IMR-90 (cell line): ENCODE measurements at regions not wholly inside any gene's neighbourhood (a gene's known extent, or its start where the extent isn't known, plus 50 kb on each side); places are given as distances from the start of the nearest gene placed in this dataset.

ENCODE experiments used
- BHLHE40 ChIP-seq: fragments of 150-350 bp; IDR thresholded peaks from 2 replicates; pipeline ENCODE4 v1.6.1; 2016; ENCODE audit warnings: mild to moderate bottlenecking, low read depth, low read length
- CEBPB ChIP-seq: IDR thresholded peaks from 2 replicates; pipeline ENCODE4 v1.6.1; 2012; ENCODE audit warnings: low read depth, low read length, improper control_type of control experiment
- CTCF ChIP-seq: conservative IDR thresholded peaks from 2 replicates; pipeline ENCODE4 v1.5.1; 2012; ENCODE audit warnings: mild to moderate bottlenecking, low read depth, low read length, improper control_type of control experiment
- ELK1 ChIP-seq: fragments of 150-350 bp; IDR thresholded peaks from 2 replicates; pipeline ENCODE4 v1.6.1; 2016; ENCODE audit warnings: low read depth, mild to moderate bottlenecking, low read length, moderate library complexity, borderline replicate concordance
- MAFK ChIP-seq: IDR thresholded peaks from 2 replicates; pipeline ENCODE4 v1.6.1; 2012; ENCODE audit warnings: low read depth, low read length, improper control_type of control experiment
- MAZ ChIP-seq: IDR thresholded peaks from 2 replicates; pipeline ENCODE4 v1.6.1; 2012; ENCODE audit warnings: low read depth, mild to moderate bottlenecking, low read length, improper control_type of control experiment, moderate library complexity, borderline replicate concordance
- POLR2A ChIP-seq: IDR thresholded peaks from 2 replicates; pipeline ENCODE4 v1.6.1; 2012; ENCODE audit warnings: mild to moderate bottlenecking, low read depth, low read length
- RAD21 ChIP-seq: IDR thresholded peaks from 2 replicates; pipeline ENCODE4 v1.6.1; 2012; ENCODE audit warnings: low read length, improper control_type of control experiment
- RCOR1 ChIP-seq: IDR thresholded peaks from 2 replicates; pipeline ENCODE4 v1.6.1; 2012; ENCODE audit warnings: mild to moderate bottlenecking, low read length, improper control_type of control experiment; ENCODE audit not compliant: insufficient replicate concordance
- RFX5 ChIP-seq: IDR thresholded peaks from 2 replicates; pipeline ENCODE4 v1.8.0; 2012; ENCODE audit warnings: low read depth, mild to moderate bottlenecking, low read length, moderate library complexity
- SMC3 ChIP-seq: fragments of 150-350 bp; IDR thresholded peaks from 2 replicates; pipeline ENCODE4 v1.6.1; 2016; ENCODE audit warnings: low read depth, mild to moderate bottlenecking, antibody characterized with exemption, low read length, moderate library complexity
- USF2 ChIP-seq: fragments of 150-350 bp; IDR thresholded peaks from 2 replicates; pipeline ENCODE4 v1.6.1; 2017; ENCODE audit warnings: mild to moderate bottlenecking, antibody characterized with exemption, low read length, low read depth

GRCh38 chr4:155539746-155540145 lies 126.9 kb upstream of the GUCY1A1 start:
- TF ChIP-seq POLR2A: no peak
- TF ChIP-seq CTCF: no peak
- no peak for TF ChIP-seq SMC3
- no peak for TF ChIP-seq RAD21
- TF ChIP-seq BHLHE40: no peak
- no peak for TF ChIP-seq RCOR1
- TF ChIP-seq ELK1: no peak
- TF ChIP-seq USF2: no peak
- no peak for TF ChIP-seq CEBPB
- no peak for TF ChIP-seq MAFK
- TF ChIP-seq RFX5: no peak
- TF ChIP-seq MAZ: no peak
